Left ventricle myocardium inferior (tissue), 1 donor: ENCODE measurements at regions not wholly inside any gene's neighbourhood (a gene's known extent, or its start where the extent isn't known, plus 50 kb on each side); places are given as distances from the start of the nearest gene placed in this dataset.

Source experiments
- DNase-seq: peaks from one replicate; pipeline ENCODE4 v3.0.0-alpha.2; 2020
- H3K27ac ChIP-seq: fragments of 200-600 bp; replicated peaks from 2 replicates; pipeline ENCODE4 v1.8.0; 2021
- H3K27me3 ChIP-seq: fragments of 200-600 bp; 2 replicates; pipeline ENCODE4 v1.8.0; 2021; ENCODE audit warnings: low read depth
- H3K36me3 ChIP-seq: fragments of 200-600 bp; 2 replicates; pipeline ENCODE4 v1.8.0; 2021
- H3K4me1 ChIP-seq: fragments of 200-600 bp; 2 replicates; pipeline ENCODE4 v1.8.0; 2021
- H3K4me3 ChIP-seq: fragments of 200-600 bp; 2 replicates; pipeline ENCODE4 v1.8.0; 2021; ENCODE audit warnings: mild to moderate bottlenecking, moderate library complexity
- H3K9me3 ChIP-seq: fragments of 200-600 bp; replicated peaks from 2 replicates; pipeline ENCODE4 v1.8.0; 2021
- intact Hi-C: fragments of 100-400 bp; cut with micrococcal nuclease; formaldehyde crosslinking; loops from one replicate; pipeline ENCODE4 v1.11.0; 2022
- TF ChIP-seq, protein P1 (sequence below): fragments of 200-600 bp; IDR thresholded peaks from 2 replicates; pipeline ENCODE4 v1.8.0; 2021; ENCODE audit warnings: antibody characterized with exemption, mild to moderate bottlenecking, borderline replicate concordance
- donor health status: DM: no; HTN: yes; CAD: no; lungs with severe emphysema.

DNA sequence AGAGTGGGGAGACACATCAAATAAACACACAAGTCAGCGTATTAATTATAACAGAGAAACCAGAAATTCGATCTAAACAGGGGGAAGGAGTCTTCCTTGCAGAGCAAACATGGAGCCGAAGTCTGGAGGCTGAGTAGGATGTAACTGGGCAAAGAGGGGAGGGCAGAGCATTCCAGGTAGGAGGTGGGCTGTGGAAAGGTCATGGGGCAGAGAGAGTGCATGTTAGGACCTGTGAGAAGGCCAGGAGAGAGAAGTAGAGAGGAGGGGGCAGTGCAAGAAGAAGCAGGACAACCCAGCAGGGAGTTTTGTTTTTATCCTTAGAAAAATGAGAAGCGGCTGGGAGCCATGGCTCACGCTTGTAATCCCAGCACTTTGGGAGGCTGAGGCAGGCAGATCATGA lies 130.8 kb upstream of the GPR26 start:
- intact Hi-C loops = no loop called here
- no peak for DNase-seq
- Histone ChIP-seq H3K4me3 (no peak overlapping the region), H3K27me3 (peaks cover 42% of the 10 kb centered on the region), H3K4me1 (no peaks in the 10 kb centered on the region), H3K36me3 (no peaks in the 10 kb centered on the region), H3K27ac (no peak overlapping the region), H3K9me3 (no peaks in the 10 kb centered on the region)
- TF ChIP-seq, protein P1, sequence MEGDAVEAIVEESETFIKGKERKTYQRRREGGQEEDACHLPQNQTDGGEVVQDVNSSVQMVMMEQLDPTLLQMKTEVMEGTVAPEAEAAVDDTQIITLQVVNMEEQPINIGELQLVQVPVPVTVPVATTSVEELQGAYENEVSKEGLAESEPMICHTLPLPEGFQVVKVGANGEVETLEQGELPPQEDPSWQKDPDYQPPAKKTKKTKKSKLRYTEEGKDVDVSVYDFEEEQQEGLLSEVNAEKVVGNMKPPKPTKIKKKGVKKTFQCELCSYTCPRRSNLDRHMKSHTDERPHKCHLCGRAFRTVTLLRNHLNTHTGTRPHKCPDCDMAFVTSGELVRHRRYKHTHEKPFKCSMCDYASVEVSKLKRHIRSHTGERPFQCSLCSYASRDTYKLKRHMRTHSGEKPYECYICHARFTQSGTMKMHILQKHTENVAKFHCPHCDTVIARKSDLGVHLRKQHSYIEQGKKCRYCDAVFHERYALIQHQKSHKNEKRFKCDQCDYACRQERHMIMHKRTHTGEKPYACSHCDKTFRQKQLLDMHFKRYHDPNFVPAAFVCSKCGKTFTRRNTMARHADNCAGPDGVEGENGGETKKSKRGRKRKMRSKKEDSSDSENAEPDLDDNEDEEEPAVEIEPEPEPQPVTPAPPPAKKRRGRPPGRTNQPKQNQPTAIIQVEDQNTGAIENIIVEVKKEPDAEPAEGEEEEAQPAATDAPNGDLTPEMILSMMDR = no peak

GRCh38 chr10:123536176-123536845 lies 129.8 kb upstream of the GPR26 start:
- TF ChIP-seq, protein P1 = no peak
- intact Hi-C loops = no loop called here
- Histone ChIP-seq H3K27ac (no peak overlapping the region), H3K27me3 (peaks cover 43% of the 10 kb centered on the region), H3K9me3 (no peaks in the 10 kb centered on the region), H3K36me3 (no peaks in the 10 kb centered on the region), H3K4me1 (no peaks in the 10 kb centered on the region), H3K4me3 (no peak overlapping the region)
- no peak for DNase-seq

DNA sequence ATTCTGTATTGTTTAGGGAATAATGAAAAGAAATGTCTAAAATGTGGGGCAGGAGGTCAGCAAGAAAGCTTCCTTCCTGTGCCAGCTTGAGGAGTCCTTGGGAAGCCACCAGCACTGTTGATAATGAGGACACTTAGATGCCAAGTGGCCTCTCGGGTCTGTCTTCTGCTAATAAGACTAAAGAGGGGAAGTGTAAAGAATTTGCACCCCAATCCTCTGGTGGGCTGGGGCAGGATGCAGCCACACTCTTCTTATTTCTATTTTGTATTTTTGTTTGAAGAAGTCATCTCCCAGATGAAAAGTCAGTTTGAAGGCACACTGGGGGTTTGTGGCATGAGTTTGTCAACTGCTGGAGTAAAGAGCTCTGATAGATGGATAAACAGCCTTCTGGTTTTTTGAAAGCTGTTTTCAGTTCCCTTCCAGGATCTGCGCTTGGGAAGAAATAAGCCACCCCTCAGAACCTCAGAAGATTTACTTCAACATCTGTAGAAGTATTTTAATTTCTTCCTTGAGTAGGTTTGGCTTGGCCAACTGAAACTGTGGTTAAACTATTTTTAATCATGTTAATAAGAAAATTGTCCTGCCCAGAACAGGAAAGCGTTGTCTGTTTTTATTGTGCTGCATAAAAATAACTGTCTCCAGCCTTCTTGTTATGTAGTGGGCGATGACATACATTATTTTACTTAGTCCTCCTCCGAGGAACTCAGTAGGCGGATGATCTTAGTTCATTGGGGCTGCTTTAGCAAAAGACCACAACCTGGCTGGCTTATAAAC lies 128.8 kb upstream of the GPR26 start:
- no peak for DNase-seq
- Histone ChIP-seq H3K9me3 (no peaks in the 10 kb centered on the region), H3K4me3 (no peak overlapping the region), H3K36me3 (no peaks in the 10 kb centered on the region), H3K27me3 (peaks cover 41% of the 10 kb centered on the region), H3K27ac (no peak overlapping the region), H3K4me1 (no peaks in the 10 kb centered on the region)
- TF ChIP-seq, protein P1 = no peak
- intact Hi-C loops = no loop called here

DNA sequence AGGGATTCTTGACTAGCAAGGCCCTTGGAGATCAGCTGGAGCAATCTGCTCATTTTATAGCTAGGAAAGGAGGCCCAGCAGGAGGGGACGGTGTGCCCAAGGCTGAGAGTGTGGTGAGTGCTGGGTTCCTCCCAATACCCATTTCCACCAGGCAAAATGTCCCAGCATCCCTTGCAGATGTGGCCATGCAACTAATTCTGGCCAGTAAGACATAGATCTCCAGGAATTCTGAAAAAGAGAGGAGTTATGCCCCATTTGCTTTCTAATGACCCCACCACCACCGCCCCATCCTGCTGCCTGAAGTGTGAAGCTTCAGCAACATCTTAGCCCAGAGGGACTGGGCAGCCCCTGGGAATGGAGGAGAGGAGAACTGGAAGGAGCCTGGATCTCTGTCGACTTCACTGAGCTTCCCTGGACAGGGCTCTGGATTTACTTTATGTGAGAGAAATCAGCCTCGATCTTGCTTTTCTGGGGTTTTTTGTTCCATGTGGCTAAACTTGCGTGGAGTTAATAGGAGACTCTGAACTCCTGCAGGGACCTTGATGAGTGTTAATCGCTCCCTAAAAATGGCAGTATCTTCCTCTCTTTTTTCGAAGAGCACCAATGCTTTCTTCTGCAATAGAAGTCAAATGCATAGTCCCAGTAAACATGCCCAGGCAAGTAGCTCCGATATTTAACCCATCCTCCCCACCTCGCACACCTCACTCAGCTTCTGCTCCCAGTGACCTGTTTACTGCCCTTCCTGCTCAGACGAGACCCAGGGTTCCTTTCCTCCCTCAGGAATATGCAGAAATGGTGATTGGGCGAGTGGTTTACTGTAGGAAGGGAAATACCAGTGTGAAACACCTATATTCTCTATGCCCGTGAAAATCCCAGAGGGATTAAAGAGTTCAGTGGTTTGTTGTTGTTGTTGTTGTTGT lies 127.5 kb upstream of the GPR26 start:
- no peak overlapping the region for H3K27ac ChIP-seq
- H3K36me3 ChIP-seq = no peaks in the 10 kb centered on the region
- no peak overlapping the region for H3K4me3 ChIP-seq
- peaks cover 46% of the 10 kb centered on the region for H3K27me3 ChIP-seq
- no peaks in the 10 kb centered on the region for H3K4me1 ChIP-seq
- intact Hi-C loops = no loop called here
- no peak for DNase-seq
- H3K9me3 ChIP-seq = peaks cover 8% of the 10 kb centered on the region
- TF ChIP-seq, protein P1 = no peak

GRCh38 chr10:123544986-123545385 lies 121.2 kb upstream of the GPR26 start:
- H3K27me3 ChIP-seq = peaks cover 54% of the 10 kb centered on the region
- no peak for DNase-seq
- no peaks in the 10 kb centered on the region for H3K36me3 ChIP-seq

More at GRCh38 chr10:123544986-123545385, 121.2 kb upstream of the GPR26 start:
- H3K4me3 ChIP-seq = no peak overlapping the region
- no peak overlapping the region for H3K27ac ChIP-seq
- H3K4me1 ChIP-seq = no peaks in the 10 kb centered on the region
- H3K9me3 ChIP-seq = peaks cover 21% of the 10 kb centered on the region
- intact Hi-C loops = no loop called here
- TF ChIP-seq, protein P1 = no peak
